DOHH2 (cell line): ENCODE measurements at regions not wholly inside any gene's neighbourhood (a gene's known extent, or its start where the extent isn't known, plus 50 kb on each side); places are given as distances from the start of the nearest gene placed in this dataset.

Experiments
- H3F3A ChIP-seq: fragments of 200-600 bp; sonication (generic), shearing (Covaris generic); 2 replicates; pipeline ENCODE4 v1.6.0; 2016; ENCODE audit warnings: antibody characterized with exemption, mild to moderate bottlenecking; ENCODE audit not compliant: control insufficient read depth, insufficient read depth
- H3K27ac ChIP-seq: fragments of 200-600 bp; sonication (generic); 2 replicates; pipeline ENCODE4 v1.5.1; 2014; ENCODE audit warnings: low read depth, mild to moderate bottlenecking, low read length, moderate library complexity
- H3K27me3 ChIP-seq: fragments of 200-600 bp; sonication (generic); 2 replicates; pipeline ENCODE4 v1.6.1; 2014; ENCODE audit warnings: mild to moderate bottlenecking, low read length, mixed read lengths; ENCODE audit not compliant: control insufficient read depth
- H3K36me3 ChIP-seq: fragments of 200-600 bp; sonication (generic); 2 replicates; pipeline ENCODE4 v1.6.1; 2014; ENCODE audit warnings: mild to moderate bottlenecking, low read length, moderate library complexity, mixed read lengths; ENCODE audit not compliant: control insufficient read depth
- H3K4me1 ChIP-seq: fragments of 200-600 bp; sonication (generic); 2 replicates; pipeline ENCODE4 v1.6.1; 2014; ENCODE audit warnings: mild to moderate bottlenecking, low read length, mixed read lengths; ENCODE audit not compliant: control insufficient read depth
- H3K4me2 ChIP-seq: fragments of 200-600 bp; sonication (generic); 2 replicates; pipeline ENCODE4 v1.6.0; 2014; ENCODE audit warnings: mild to moderate bottlenecking, low read length, moderate library complexity
- H3K4me3 ChIP-seq: fragments of 200-600 bp; sonication (generic); 2 replicates; pipeline ENCODE4 v1.5.1; 2014; ENCODE audit warnings: mild to moderate bottlenecking, low read length, mixed read lengths
- H3K79me2 ChIP-seq: fragments of 200-600 bp; sonication (generic); 2 replicates; pipeline ENCODE4 v1.6.1; 2014; ENCODE audit warnings: mild to moderate bottlenecking, low read length, mixed read lengths; ENCODE audit not compliant: control insufficient read depth
- H3K9me2 ChIP-seq: fragments of 200-600 bp; sonication (generic); replicated peaks from 2 replicates; pipeline ENCODE4 v1.6.1; 2014; ENCODE audit warnings: mild to moderate bottlenecking, low read length, mixed read lengths; ENCODE audit not compliant: control insufficient read depth
- H3K9me3 ChIP-seq: fragments of 200-600 bp; sonication (generic); 2 replicates; pipeline ENCODE4 v1.6.1; 2014; ENCODE audit warnings: antibody characterized with exemption, low read length, mixed read lengths; ENCODE audit not compliant: control insufficient read depth, insufficient read depth
- H4K20me1 ChIP-seq: fragments of 200-600 bp; sonication (generic); 2 replicates; pipeline ENCODE4 v1.6.0; 2014; ENCODE audit warnings: low read depth, mild to moderate bottlenecking, antibody characterized with exemption, low read length, moderate library complexity; ENCODE audit not compliant: control insufficient read depth, insufficient read depth
- EZH2phosphoT487 ChIP-seq: fragments of 200-600 bp; sonication (generic); IDR thresholded peaks from 2 replicates; pipeline ENCODE4 v1.6.1; 2017; ENCODE audit warnings: borderline replicate concordance, mild to moderate bottlenecking, antibody characterized with exemption, low read length, moderate library complexity, mixed read lengths
- TF ChIP-seq, protein P1 (sequence below): fragments of 200-600 bp; sonication (generic); IDR thresholded peaks from one replicate; pipeline ENCODE4 v1.5.1; 2014; ENCODE audit warnings: antibody characterized with exemption, mild to moderate bottlenecking, low read depth, low read length; ENCODE audit not compliant: poor library complexity, severe bottlenecking

- TF ChIP-seq, protein P1, sequence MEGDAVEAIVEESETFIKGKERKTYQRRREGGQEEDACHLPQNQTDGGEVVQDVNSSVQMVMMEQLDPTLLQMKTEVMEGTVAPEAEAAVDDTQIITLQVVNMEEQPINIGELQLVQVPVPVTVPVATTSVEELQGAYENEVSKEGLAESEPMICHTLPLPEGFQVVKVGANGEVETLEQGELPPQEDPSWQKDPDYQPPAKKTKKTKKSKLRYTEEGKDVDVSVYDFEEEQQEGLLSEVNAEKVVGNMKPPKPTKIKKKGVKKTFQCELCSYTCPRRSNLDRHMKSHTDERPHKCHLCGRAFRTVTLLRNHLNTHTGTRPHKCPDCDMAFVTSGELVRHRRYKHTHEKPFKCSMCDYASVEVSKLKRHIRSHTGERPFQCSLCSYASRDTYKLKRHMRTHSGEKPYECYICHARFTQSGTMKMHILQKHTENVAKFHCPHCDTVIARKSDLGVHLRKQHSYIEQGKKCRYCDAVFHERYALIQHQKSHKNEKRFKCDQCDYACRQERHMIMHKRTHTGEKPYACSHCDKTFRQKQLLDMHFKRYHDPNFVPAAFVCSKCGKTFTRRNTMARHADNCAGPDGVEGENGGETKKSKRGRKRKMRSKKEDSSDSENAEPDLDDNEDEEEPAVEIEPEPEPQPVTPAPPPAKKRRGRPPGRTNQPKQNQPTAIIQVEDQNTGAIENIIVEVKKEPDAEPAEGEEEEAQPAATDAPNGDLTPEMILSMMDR: no peak
- no peak for TF ChIP-seq EZH2phosphoT487
- Histone ChIP-seq H3K79me2 (no peaks in the 10 kb centered on the region), H3F3A (no peaks in the 10 kb centered on the region), H3K27me3 (no peaks in the 10 kb centered on the region), H3K4me1 (no peaks in the 10 kb centered on the region), H3K27ac (no peak overlapping the region), H3K9me3 (no peaks in the 10 kb centered on the region), H3K4me2 (no peak overlapping the region), H3K9me2 (no peaks in the 10 kb centered on the region), H3K36me3 (no peaks in the 10 kb centered on the region), H4K20me1 (no peaks in the 10 kb centered on the region), H3K4me3 (no peak overlapping the region)
Observed at GRCh38 chr12:24153079-24153478, 203.6 kb upstream of the SOX5 start.

GRCh38 chr12:24152270-24152669 lies 202.8 kb upstream of the SOX5 start:
- Histone ChIP-seq H3K79me2 (no peaks in the 10 kb centered on the region), H3K4me2 (no peak overlapping the region), H3K4me1 (no peaks in the 10 kb centered on the region), H4K20me1 (no peaks in the 10 kb centered on the region), H3K4me3 (no peak overlapping the region), H3K27ac (no peak overlapping the region), H3K9me3 (no peaks in the 10 kb centered on the region), H3K9me2 (no peaks in the 10 kb centered on the region), H3K27me3 (no peaks in the 10 kb centered on the region), H3F3A (no peaks in the 10 kb centered on the region), H3K36me3 (no peaks in the 10 kb centered on the region)
- TF ChIP-seq, protein P1: no peak
- no peak for TF ChIP-seq EZH2phosphoT487

GRCh38 chr12:24143928-24144327 lies 194.5 kb upstream of the SOX5 start:
- TF ChIP-seq, protein P1: no peak
- TF ChIP-seq EZH2phosphoT487: no peak
- H4K20me1 ChIP-seq: no peaks in the 10 kb centered on the region

DNA sequence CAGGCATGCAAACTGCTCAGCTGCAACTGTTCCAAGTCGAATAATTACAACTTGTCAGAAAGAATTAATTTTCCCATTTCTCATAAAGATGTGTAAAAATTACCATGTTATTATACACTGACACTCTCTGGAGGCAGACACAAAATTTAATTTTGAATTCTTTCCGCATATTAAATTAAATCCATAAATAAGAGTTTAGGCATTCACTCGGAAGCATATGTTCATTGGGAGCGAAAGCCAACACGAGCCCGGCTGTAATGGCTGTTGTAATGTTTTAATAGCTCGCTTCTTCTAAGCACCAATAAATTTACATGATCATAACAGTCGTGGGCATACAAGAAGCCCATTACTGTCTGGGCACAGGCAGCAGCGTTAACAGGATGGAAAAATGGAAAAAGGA lies 189.6 kb upstream of the SOX5 start:
- no peak overlapping the region for H3K27ac ChIP-seq
- H3K9me3 ChIP-seq: no peaks in the 10 kb centered on the region
- H4K20me1 ChIP-seq: no peaks in the 10 kb centered on the region
- TF ChIP-seq EZH2phosphoT487: no peak
- TF ChIP-seq, protein P1: no peak
- no peak overlapping the region for H3K4me3 ChIP-seq
- H3K79me2 ChIP-seq: no peaks in the 10 kb centered on the region
- H3K27me3 ChIP-seq: no peaks in the 10 kb centered on the region
- H3K9me2 ChIP-seq: no peaks in the 10 kb centered on the region
- no peaks in the 10 kb centered on the region for H3K4me1 ChIP-seq
- no peak overlapping the region for H3K4me2 ChIP-seq
- no peaks in the 10 kb centered on the region for H3K36me3 ChIP-seq
- H3F3A ChIP-seq: no peaks in the 10 kb centered on the region

More at GRCh38 chr12:24143928-24144327, 194.5 kb upstream of the SOX5 start:
- Histone ChIP-seq H3K36me3 (no peaks in the 10 kb centered on the region), H3K27me3 (no peaks in the 10 kb centered on the region), H3K9me2 (no peaks in the 10 kb centered on the region), H3K4me3 (no peak overlapping the region), H3F3A (no peaks in the 10 kb centered on the region), H3K79me2 (no peaks in the 10 kb centered on the region), H3K9me3 (no peaks in the 10 kb centered on the region), H3K4me1 (no peaks in the 10 kb centered on the region), H3K27ac (no peak overlapping the region), H3K4me2 (no peak overlapping the region)
